ENCODE measurements at regions not wholly inside any gene's neighbourhood (a gene's known extent, or its start where the extent isn't known, plus 50 kb on each side); places are given as distances from the start of the nearest gene placed in this dataset.

DNA sequence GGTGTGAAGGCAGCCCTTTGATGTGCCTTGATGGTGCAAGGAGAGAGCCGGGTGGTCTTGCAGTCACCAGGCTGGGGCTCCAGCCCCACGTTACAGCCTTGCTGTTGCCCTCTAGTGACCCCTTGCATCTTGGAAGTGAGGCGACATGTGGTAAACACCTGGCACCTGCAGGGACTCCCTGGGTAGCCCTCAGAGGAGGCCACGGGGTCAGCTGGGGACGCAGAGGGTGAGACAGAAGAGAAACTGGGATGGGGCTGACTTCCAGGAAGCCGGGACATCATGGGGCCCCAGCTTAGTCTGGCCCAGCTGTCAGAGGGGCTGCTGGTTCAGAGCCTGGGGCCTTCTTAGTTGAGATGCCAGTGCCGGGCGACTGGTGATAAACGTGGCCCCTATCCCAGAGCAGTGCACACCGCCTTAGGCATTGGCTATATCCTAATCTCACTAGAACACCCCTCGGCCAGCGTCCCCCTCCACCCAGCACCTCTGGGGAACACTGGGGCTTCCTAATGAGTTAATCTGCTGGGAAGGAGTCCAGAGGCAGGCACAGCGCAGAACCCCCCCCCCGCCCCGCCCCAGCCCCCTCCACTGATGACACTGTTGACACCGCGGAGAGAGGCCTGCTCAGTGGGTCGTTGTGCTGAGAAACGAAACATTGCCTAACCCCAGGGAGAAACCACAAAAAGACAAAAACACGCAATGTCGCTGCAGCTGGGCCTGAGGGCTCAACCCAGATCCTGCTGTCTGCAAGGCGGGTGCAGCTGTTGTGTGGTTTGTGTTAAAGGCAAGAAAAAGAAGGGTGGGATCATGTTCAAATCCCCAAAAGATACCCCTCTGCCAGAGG, 60.5 kb upstream of the KLF13 start:
- H3K4me2 ChIP-seq (ENCODE audit: low read length) = no peak overlapping the region
- H3K27me3 ChIP-seq (ENCODE audit: insufficient read depth, low read depth, low read length) = no peaks in the 10 kb centered on the region
- no peak overlapping the region for H3K27ac ChIP-seq (ENCODE audit: low read length)
- H4K20me1 ChIP-seq (ENCODE audit: insufficient read depth) = no peaks in the 10 kb centered on the region
- TF ChIP-seq POLR2AphosphoS5 (IDR thresholded peaks at IDR 0.05) = no peak
- no peak for TF ChIP-seq MXI1 (conservative IDR thresholded peaks at IDR 0.05; ENCODE audit: poor library complexity, severe bottlenecking)
- no peak overlapping the region for H3K4me3 ChIP-seq (ENCODE audit: low read length)
- H3K9me2 ChIP-seq (ENCODE audit: insufficient read depth, low read length) = no peaks in the 10 kb centered on the region
- no peaks in the 10 kb centered on the region for H3K36me3 ChIP-seq (ENCODE audit: insufficient read depth, low read length)
- H3F3A ChIP-seq (ENCODE audit: insufficient read depth, low read length, poor library complexity, severe bottlenecking) = no peaks in the 10 kb centered on the region
- no peak overlapping the region for H2AFZ ChIP-seq (ENCODE audit: low read depth, low read length)
- H3K9ac ChIP-seq (ENCODE audit: low read length) = no peak overlapping the region
- no peaks in the 10 kb centered on the region for H3K79me2 ChIP-seq (replicated peaks; ENCODE audit: insufficient read depth, low read length)
- H3K9me3 ChIP-seq (ENCODE audit: low read length) = no peaks in the 10 kb centered on the region

DNA sequence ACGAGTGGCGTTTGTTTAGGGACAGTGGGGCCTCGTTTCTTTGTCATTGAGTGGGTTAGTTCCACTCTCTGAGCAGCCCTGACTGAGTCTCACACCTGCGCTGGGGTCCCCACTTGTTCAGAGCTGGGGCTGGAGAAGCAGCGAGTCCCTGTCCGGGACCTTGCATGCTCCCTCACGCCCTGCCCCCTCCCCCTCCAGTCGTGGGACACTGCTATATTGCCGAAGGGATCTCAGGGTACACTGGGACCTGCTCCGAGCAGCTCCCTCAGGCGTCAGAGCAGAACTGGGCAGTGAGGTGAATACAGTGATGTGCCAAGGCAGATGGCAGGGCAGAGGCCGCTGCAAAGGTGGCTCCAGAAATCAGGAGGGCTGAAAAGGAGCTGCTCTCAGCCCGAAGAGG, 59.9 kb upstream of the KLF13 start:
- Histone ChIP-seq H3K9ac (ENCODE audit: low read length) (no peak overlapping the region), H2AFZ (ENCODE audit: low read depth, low read length) (no peak overlapping the region), H3F3A (ENCODE audit: insufficient read depth, low read length, poor library complexity, severe bottlenecking) (no peaks in the 10 kb centered on the region), H3K36me3 (ENCODE audit: insufficient read depth, low read length) (no peaks in the 10 kb centered on the region), H4K20me1 (ENCODE audit: insufficient read depth) (no peaks in the 10 kb centered on the region), H3K9me3 (ENCODE audit: low read length) (no peaks in the 10 kb centered on the region), H3K9me2 (ENCODE audit: insufficient read depth, low read length) (no peaks in the 10 kb centered on the region), H3K4me3 (ENCODE audit: low read length) (no peak overlapping the region), H3K4me2 (ENCODE audit: low read length) (no peak overlapping the region), H3K79me2 (replicated peaks; ENCODE audit: insufficient read depth, low read length) (no peaks in the 10 kb centered on the region), H3K27ac (ENCODE audit: low read length) (no peak overlapping the region), H3K27me3 (ENCODE audit: insufficient read depth, low read depth, low read length) (no peaks in the 10 kb centered on the region)
- TF ChIP-seq, protein P1, sequence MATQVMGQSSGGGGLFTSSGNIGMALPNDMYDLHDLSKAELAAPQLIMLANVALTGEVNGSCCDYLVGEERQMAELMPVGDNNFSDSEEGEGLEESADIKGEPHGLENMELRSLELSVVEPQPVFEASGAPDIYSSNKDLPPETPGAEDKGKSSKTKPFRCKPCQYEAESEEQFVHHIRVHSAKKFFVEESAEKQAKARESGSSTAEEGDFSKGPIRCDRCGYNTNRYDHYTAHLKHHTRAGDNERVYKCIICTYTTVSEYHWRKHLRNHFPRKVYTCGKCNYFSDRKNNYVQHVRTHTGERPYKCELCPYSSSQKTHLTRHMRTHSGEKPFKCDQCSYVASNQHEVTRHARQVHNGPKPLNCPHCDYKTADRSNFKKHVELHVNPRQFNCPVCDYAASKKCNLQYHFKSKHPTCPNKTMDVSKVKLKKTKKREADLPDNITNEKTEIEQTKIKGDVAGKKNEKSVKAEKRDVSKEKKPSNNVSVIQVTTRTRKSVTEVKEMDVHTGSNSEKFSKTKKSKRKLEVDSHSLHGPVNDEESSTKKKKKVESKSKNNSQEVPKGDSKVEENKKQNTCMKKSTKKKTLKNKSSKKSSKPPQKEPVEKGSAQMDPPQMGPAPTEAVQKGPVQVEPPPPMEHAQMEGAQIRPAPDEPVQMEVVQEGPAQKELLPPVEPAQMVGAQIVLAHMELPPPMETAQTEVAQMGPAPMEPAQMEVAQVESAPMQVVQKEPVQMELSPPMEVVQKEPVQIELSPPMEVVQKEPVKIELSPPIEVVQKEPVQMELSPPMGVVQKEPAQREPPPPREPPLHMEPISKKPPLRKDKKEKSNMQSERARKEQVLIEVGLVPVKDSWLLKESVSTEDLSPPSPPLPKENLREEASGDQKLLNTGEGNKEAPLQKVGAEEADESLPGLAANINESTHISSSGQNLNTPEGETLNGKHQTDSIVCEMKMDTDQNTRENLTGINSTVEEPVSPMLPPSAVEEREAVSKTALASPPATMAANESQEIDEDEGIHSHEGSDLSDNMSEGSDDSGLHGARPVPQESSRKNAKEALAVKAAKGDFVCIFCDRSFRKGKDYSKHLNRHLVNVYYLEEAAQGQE (IDR thresholded peaks at IDR 0.05; ENCODE audit: borderline replicate concordance) = no peak
- no peak for TF ChIP-seq SMC3 (conservative IDR thresholded peaks at IDR 0.05; ENCODE audit: poor library complexity)
- no peak for TF ChIP-seq TAF1 (IDR thresholded peaks at IDR 0.05; ENCODE audit: low read depth)
- TF ChIP-seq RAD21 (conservative IDR thresholded peaks at IDR 0.05) = no peak
- TF ChIP-seq, protein P2, sequence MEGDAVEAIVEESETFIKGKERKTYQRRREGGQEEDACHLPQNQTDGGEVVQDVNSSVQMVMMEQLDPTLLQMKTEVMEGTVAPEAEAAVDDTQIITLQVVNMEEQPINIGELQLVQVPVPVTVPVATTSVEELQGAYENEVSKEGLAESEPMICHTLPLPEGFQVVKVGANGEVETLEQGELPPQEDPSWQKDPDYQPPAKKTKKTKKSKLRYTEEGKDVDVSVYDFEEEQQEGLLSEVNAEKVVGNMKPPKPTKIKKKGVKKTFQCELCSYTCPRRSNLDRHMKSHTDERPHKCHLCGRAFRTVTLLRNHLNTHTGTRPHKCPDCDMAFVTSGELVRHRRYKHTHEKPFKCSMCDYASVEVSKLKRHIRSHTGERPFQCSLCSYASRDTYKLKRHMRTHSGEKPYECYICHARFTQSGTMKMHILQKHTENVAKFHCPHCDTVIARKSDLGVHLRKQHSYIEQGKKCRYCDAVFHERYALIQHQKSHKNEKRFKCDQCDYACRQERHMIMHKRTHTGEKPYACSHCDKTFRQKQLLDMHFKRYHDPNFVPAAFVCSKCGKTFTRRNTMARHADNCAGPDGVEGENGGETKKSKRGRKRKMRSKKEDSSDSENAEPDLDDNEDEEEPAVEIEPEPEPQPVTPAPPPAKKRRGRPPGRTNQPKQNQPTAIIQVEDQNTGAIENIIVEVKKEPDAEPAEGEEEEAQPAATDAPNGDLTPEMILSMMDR (IDR thresholded peaks at IDR 0.05; ENCODE audit: poor library complexity, severe bottlenecking) = no peak
- TF ChIP-seq EZH2 (IDR thresholded peaks at IDR 0.05; ENCODE audit: borderline replicate concordance, insufficient read depth, low read length, poor library complexity, severe bottlenecking) = no peak
